Panc1 (cell line): ENCODE measurements at regions not wholly inside any gene's neighbourhood (a gene's known extent, or its start where the extent isn't known, plus 50 kb on each side); places are given as distances from the start of the nearest gene placed in this dataset.

Experiments
- ATAC-seq: fragments of 200-7000 bp; cut with Tn5 transposase; 2 replicates; pipeline ENCODE4 v1.9.1; 2020; ENCODE audit warnings: mild to moderate bottlenecking, moderate library complexity
- BruUV-seq: library from RNA; stranded (reverse); fragments of 400-500 nt; replicated peaks from 2 replicates; lab custom pipeline; 2021; lab: Mats Ljungman, UMichigan
- CTCF ChIA-PET: fragments of 300-600 bp; sonication (Branson Sonifier 250); formaldehyde crosslinking; loops from one replicate; lab custom pipeline; 2022; ENCODE audit warnings: antibody characterized with exemption; lab: Charles Lee
- POLR2A ChIA-PET: fragments of 300-600 bp; sonication (Branson Sonifier 250); formaldehyde crosslinking; loops from one replicate; lab custom pipeline; 2022; ENCODE audit warnings: antibody characterized with exemption; lab: Charles Lee
- DNase-seq: peaks from one replicate; pipeline ENCODE4 v3.0.0-alpha.2; 2010; ENCODE audit warnings: low read depth, low spot score
- H3K27ac ChIP-seq: 2 replicates; pipeline ENCODE4 v1.5.1; 2011; ENCODE audit warnings: mild to moderate bottlenecking, low read length, inconsistent platforms
- H3K27me3 ChIP-seq: fragments of 200-500 bp; sonication (Bioruptor generic); 2 replicates; pipeline ENCODE4 v1.6.0; 2014; ENCODE audit warnings: low read length, inconsistent platforms; ENCODE audit not compliant: control insufficient read depth, insufficient read depth
- H3K36me3 ChIP-seq: fragments of 200-500 bp; sonication (Bioruptor generic); 2 replicates; pipeline ENCODE4 v1.5.1; 2014; ENCODE audit warnings: inconsistent platforms, mild to moderate bottlenecking, low read length, moderate library complexity; ENCODE audit not compliant: control insufficient read depth, insufficient read depth
- H3K4me1 ChIP-seq: 2 replicates; pipeline ENCODE4 v1.5.1; 2011; ENCODE audit warnings: inconsistent platforms, mild to moderate bottlenecking, low read length, moderate library complexity; ENCODE audit not compliant: control insufficient read depth, insufficient read depth
- H3K4me3 ChIP-seq, 2 experiments: 2 replicates each; pipeline ENCODE4 v1.5.1; 2011 to 2012; ENCODE audit warnings: low read depth in 2 of 2, low read length in 2 of 2, mild to moderate bottlenecking in 2 of 2, inconsistent platforms in 1 of 2, moderate library complexity in 1 of 2
- H3K9me3 ChIP-seq: fragments of 200-500 bp; sonication (Bioruptor generic); 2 replicates; pipeline ENCODE4 v1.5.1; 2014; ENCODE audit warnings: low read depth, mild to moderate bottlenecking, inconsistent platforms, low read length, moderate library complexity; ENCODE audit not compliant: control insufficient read depth, insufficient read depth
- CTCF ChIP-seq: fragments of 450-650 bp; IDR thresholded peaks from 2 replicates; pipeline ENCODE4 v1.5.1; 2017; ENCODE audit warnings: mild to moderate bottlenecking
- POLR2AphosphoS5 ChIP-seq: IDR thresholded peaks from 2 replicates; pipeline ENCODE4 v1.6.1; 2012; ENCODE audit warnings: mild to moderate bottlenecking, low read depth, low read length, moderate library complexity
- REST ChIP-seq, 2 experiments: IDR thresholded peaks; 2 replicates each; pipeline ENCODE4 v1.6.1; 2011 to 2012; ENCODE audit warnings: low read depth in 2 of 2, control low read depth in 1 of 2, low read length in 1 of 2, mild to moderate bottlenecking in 1 of 2, moderate library complexity in 1 of 2; ENCODE audit not compliant: insufficient read depth in 1 of 2
- SIN3A ChIP-seq: IDR thresholded peaks from 2 replicates; pipeline ENCODE4 v1.6.1; 2012; ENCODE audit warnings: low read depth, mild to moderate bottlenecking, low read length, moderate library complexity, borderline replicate concordance; ENCODE audit not compliant: insufficient read depth
- TCF7L2 ChIP-seq: IDR thresholded peaks from 2 replicates; pipeline ENCODE4 v1.6.1; 2011; ENCODE audit warnings: mild to moderate bottlenecking, low read depth, low read length, inconsistent platforms
- in situ Hi-C: cut with HindIII; loops from 2 replicates; pipeline ENCODE4 v1.10.0; 2016; ENCODE audit warnings: low sequenced_read_pairs, low pct_unique_long_range_greater_than_20kb
- intact Hi-C: fragments of 100-400 bp; cut with micrococcal nuclease; formaldehyde crosslinking; loops from one replicate; pipeline ENCODE4 v1.10.0; 2022; ENCODE audit not compliant: unreplicated experiment

- no peaks in the 10 kb centered on the region for H3K27me3 ChIP-seq
- ChIA-PET CTCF (no interaction called here), POLR2A (no interaction called here)
- no TSS peak for BruUV-seq
- H3K9me3 ChIP-seq: no peaks in the 10 kb centered on the region
- no peaks in the 10 kb centered on the region for H3K36me3 ChIP-seq
- H3K4me3 ChIP-seq: no peak overlapping the region
- H3K27ac ChIP-seq: no peak overlapping the region
- ATAC-seq: no peak
- intact Hi-C loops: no loop called here
- H3K4me1 ChIP-seq: no peaks in the 10 kb centered on the region
- no peak for DNase-seq
- in situ Hi-C loops: no loop called here
- TF ChIP-seq REST (IDR thresholded peaks at IDR 0.05; ENCODE audit: insufficient read depth in 1 of 2, low read depth in 2 of 2, low read length in 1 of 2): no peak
- TF ChIP-seq CTCF: no peak
- TF ChIP-seq POLR2AphosphoS5: no peak
- no peak for TF ChIP-seq SIN3A
- TF ChIP-seq TCF7L2: no peak
Observed at GRCh38 chr7:115078386-115078785, 156.5 kb downstream of the MDFIC start.

- DNase-seq (no peak), ATAC-seq (no peak)
- H3K9me3 ChIP-seq: no peaks in the 10 kb centered on the region
- TF ChIP-seq SIN3A (no peak), POLR2AphosphoS5 (no peak), CTCF (no peak), TCF7L2 (no peak), REST (IDR thresholded peaks at IDR 0.05; ENCODE audit: insufficient read depth in 1 of 2, low read depth in 2 of 2, low read length in 1 of 2) (no peak)
- intact Hi-C loops (no loop called here), in situ Hi-C loops (no loop called here)
- POLR2A ChIA-PET: no interaction called here
- no peak overlapping the region for H3K27ac ChIP-seq
- no TSS peak for BruUV-seq
- H3K4me3 ChIP-seq: no peak overlapping the region
- H3K27me3 ChIP-seq: no peaks in the 10 kb centered on the region
- no peaks in the 10 kb centered on the region for H3K4me1 ChIP-seq
- no peaks in the 10 kb centered on the region for H3K36me3 ChIP-seq
- CTCF ChIA-PET: no interaction called here
Observed at GRCh38 chr7:115070311-115070710, 148.4 kb downstream of the MDFIC start.
